HEK293 (cell line): ENCODE measurements at regions not wholly inside any gene's neighbourhood (a gene's known extent, or its start where the extent isn't known, plus 50 kb on each side); places are given as distances from the start of the nearest gene placed in this dataset.

Experiments
- ATF2 ChIP-seq: fragments of 450-650 bp; formaldehyde crosslinking; IDR thresholded peaks from 2 replicates; pipeline ENCODE4 v1.5.1; 2016; ENCODE audit warnings: missing biosample characterization, missing genetic modification characterization, low read depth
- CTCF ChIP-seq: fragments of 450-650 bp; formaldehyde crosslinking; IDR thresholded peaks from 2 replicates; pipeline ENCODE4 v1.5.1; 2016; ENCODE audit warnings: missing biosample characterization, missing genetic modification characterization
- GLI2 ChIP-seq: fragments of 450-650 bp; formaldehyde crosslinking; IDR thresholded peaks from 2 replicates; pipeline ENCODE4; 2017; ENCODE audit warnings: missing biosample characterization, missing genetic modification characterization, low read depth, borderline replicate concordance
- MEIS1 ChIP-seq: sonication (generic); formaldehyde crosslinking; IDR thresholded peaks from 2 replicates; pipeline ENCODE4 v1.8.1; 2022; ENCODE audit warnings: missing genetic modification reagents, mild to moderate bottlenecking, borderline replicate concordance
- PRDM2 ChIP-seq: fragments of 450-650 bp; formaldehyde crosslinking; IDR thresholded peaks from 2 replicates; pipeline ENCODE4 v1.5.1; 2016; ENCODE audit warnings: missing biosample characterization, missing genetic modification characterization, borderline replicate concordance
- REST ChIP-seq: fragments of 450-650 bp; formaldehyde crosslinking; IDR thresholded peaks from 2 replicates; pipeline ENCODE4 v1.5.1; 2016; ENCODE audit warnings: missing biosample characterization, missing genetic modification characterization
- ZBTB7A ChIP-seq: fragments of 450-650 bp; formaldehyde crosslinking; IDR thresholded peaks from 2 replicates; pipeline ENCODE4 v1.5.1; 2016; ENCODE audit warnings: low read depth, missing biosample characterization, missing genetic modification characterization
- ZNF221 ChIP-seq: fragments of 450-650 bp; formaldehyde crosslinking; IDR thresholded peaks from 2 replicates; pipeline ENCODE4 v1.5.1; 2017; ENCODE audit warnings: missing biosample characterization, missing genetic modification characterization, borderline replicate concordance
- ZNF266 ChIP-seq: fragments of 450-650 bp; formaldehyde crosslinking; IDR thresholded peaks from 2 replicates; pipeline ENCODE4 v1.5.1; 2016; ENCODE audit warnings: missing biosample characterization, missing genetic modification characterization, low read depth
- ZNF274 ChIP-seq, 2 experiments: fragments of 200-500 bp in 1 of 2; fragments of 450-650 bp in 1 of 2; sonication (Bioruptor generic) in 1 of 2; formaldehyde crosslinking in 1 of 2; IDR thresholded peaks; 2 replicates each; pipeline versions ENCODE4 v1.5.1 to v1.6.1; 2014 to 2016; ENCODE audit warnings: borderline replicate concordance in 1 of 2, inconsistent platforms in 1 of 2, low read length in 1 of 2, missing biosample characterization in 1 of 2, missing genetic modification characterization in 1 of 2
- ZNF350 ChIP-seq: fragments of 450-650 bp; formaldehyde crosslinking; IDR thresholded peaks from 2 replicates; pipeline ENCODE4 v1.5.0; 2017; ENCODE audit warnings: missing biosample characterization, mild to moderate bottlenecking, missing genetic modification characterization
- ZNF362 ChIP-seq: fragments of 450-650 bp; formaldehyde crosslinking; IDR thresholded peaks from 2 replicates; pipeline ENCODE4 v1.5.1; 2016; ENCODE audit warnings: missing biosample characterization, missing genetic modification characterization
- ZNF530 ChIP-seq: fragments of 450-650 bp; formaldehyde crosslinking; IDR thresholded peaks from 2 replicates; pipeline ENCODE4 v1.5.1; 2016; ENCODE audit warnings: low read depth, missing biosample characterization, missing genetic modification characterization

- no peak for TF ChIP-seq ATF2 (tag by site-specific recombination)
- no peak for TF ChIP-seq PRDM2 (tag by site-specific recombination)
- TF ChIP-seq CTCF = no peak
- no peak for TF ChIP-seq MEIS1 (CRISPR knock-in tag)
- TF ChIP-seq ZBTB7A (tag by site-specific recombination) = no peak
- TF ChIP-seq ZNF221 (tag by site-specific recombination) = no peak
- TF ChIP-seq ZNF266 = no peak
- TF ChIP-seq REST (tag by site-specific recombination) = no peak
- TF ChIP-seq ZNF274 (IDR thresholded peaks at IDR 0.05; ENCODE audit: low read length) = no peak
- no peak for TF ChIP-seq ZNF274 (tag by site-specific recombination; IDR thresholded peaks at IDR 0.05; ENCODE audit: borderline replicate concordance)
- no peak for TF ChIP-seq ZNF350 (tag by site-specific recombination)
- no peak for TF ChIP-seq ZNF530
- no peak for TF ChIP-seq ZNF362
- no peak for TF ChIP-seq GLI2
Measured at GRCh38 chr9:107123389-107123788, 159.7 kb upstream of the RAD23B start.
